GM12872 (cell line): ENCODE measurements at regions not wholly inside any gene's neighbourhood (a gene's known extent, or its start where the extent isn't known, plus 50 kb on each side); places are given as distances from the start of the nearest gene placed in this dataset.

Source experiments
- TF ChIP-seq, protein P1 (sequence below): IDR thresholded peaks from 3 replicates; pipeline ENCODE4 v1.5.1; 2011; ENCODE audit warnings: low read depth, mild to moderate bottlenecking, low read length, moderate library complexity; ENCODE audit not compliant: insufficient read depth

- TF ChIP-seq, protein P1, sequence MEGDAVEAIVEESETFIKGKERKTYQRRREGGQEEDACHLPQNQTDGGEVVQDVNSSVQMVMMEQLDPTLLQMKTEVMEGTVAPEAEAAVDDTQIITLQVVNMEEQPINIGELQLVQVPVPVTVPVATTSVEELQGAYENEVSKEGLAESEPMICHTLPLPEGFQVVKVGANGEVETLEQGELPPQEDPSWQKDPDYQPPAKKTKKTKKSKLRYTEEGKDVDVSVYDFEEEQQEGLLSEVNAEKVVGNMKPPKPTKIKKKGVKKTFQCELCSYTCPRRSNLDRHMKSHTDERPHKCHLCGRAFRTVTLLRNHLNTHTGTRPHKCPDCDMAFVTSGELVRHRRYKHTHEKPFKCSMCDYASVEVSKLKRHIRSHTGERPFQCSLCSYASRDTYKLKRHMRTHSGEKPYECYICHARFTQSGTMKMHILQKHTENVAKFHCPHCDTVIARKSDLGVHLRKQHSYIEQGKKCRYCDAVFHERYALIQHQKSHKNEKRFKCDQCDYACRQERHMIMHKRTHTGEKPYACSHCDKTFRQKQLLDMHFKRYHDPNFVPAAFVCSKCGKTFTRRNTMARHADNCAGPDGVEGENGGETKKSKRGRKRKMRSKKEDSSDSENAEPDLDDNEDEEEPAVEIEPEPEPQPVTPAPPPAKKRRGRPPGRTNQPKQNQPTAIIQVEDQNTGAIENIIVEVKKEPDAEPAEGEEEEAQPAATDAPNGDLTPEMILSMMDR = no peak
Measured at GRCh38 chr11:15347969-15348734, 233.4 kb downstream of the INSC start.

GRCh38 chr11:15349413-15349812 lies 234.7 kb downstream of the INSC start:
- TF ChIP-seq, protein P1 = no peak

GRCh38 chr11:15361316-15361715 lies 246.6 kb downstream of the INSC start:
- TF ChIP-seq, protein P1 = no peak

- TF ChIP-seq, protein P1 = no peak
Measured at GRCh38 chr11:15367695-15368094, 253.0 kb downstream of the INSC start.

- TF ChIP-seq, protein P1 = no peak
Measured at GRCh38 chr11:15370495-15371147, 255.9 kb downstream of the INSC start.

DNA sequence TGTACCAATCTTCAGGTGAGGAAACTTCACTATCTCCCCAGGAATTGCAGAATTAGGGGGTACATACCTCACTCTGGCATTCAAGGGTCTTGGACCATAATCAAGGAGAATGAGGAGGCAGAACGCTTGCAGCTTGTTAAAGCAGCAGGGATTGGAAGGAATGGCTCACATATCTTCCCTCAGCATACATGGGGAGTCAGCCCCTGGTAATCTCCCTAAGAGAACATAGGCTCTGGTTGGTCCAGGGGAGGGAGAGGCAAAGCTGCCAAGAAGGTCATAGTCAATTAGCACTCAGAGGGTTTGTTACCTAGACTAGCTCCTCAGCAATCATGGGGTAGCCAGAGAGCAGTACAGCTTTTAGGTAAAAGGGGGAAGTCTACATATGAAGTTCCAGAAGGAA lies 256.8 kb downstream of the INSC start:
- TF ChIP-seq, protein P1 = no peak

DNA sequence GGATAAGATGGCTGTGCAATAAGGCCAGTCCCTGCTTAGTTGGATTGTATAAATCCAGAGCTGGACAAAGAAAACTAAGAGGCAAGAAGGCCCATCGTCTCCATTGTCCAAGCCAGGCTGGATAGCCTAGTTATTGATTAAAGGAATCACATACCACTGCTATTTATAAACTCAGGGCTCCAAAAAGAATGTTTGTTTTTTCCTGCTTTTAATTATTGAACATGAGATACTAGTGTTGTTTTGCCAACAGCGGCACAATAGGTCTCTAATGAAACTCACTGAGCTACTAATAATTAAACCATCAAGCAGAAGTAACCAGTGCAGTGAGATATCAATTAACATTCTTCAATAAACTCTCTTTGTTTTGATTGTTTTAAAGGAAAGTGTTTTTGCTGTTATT lies 259.7 kb downstream of the INSC start:
- TF ChIP-seq, protein P1 = no peak
